Panc1 (cell line): ENCODE measurements at regions not wholly inside any gene's neighbourhood (a gene's known extent, or its start where the extent isn't known, plus 50 kb on each side); places are given as distances from the start of the nearest gene placed in this dataset.

Source experiments
- ATAC-seq: fragments of 200-7000 bp; cut with Tn5 transposase; 2 replicates; pipeline ENCODE4 v1.9.1; 2020; ENCODE audit warnings: mild to moderate bottlenecking, moderate library complexity
- BruUV-seq: library from RNA; stranded (reverse); fragments of 400-500 nt; replicated peaks from 2 replicates; lab custom pipeline; 2021; lab: Mats Ljungman, UMichigan
- CTCF ChIA-PET: fragments of 300-600 bp; sonication (Branson Sonifier 250); formaldehyde crosslinking; loops from one replicate; lab custom pipeline; 2022; ENCODE audit warnings: antibody characterized with exemption; lab: Charles Lee
- POLR2A ChIA-PET: fragments of 300-600 bp; sonication (Branson Sonifier 250); formaldehyde crosslinking; loops from one replicate; lab custom pipeline; 2022; ENCODE audit warnings: antibody characterized with exemption; lab: Charles Lee
- DNase-seq: peaks from one replicate; pipeline ENCODE4 v3.0.0-alpha.2; 2010; ENCODE audit warnings: low read depth, low spot score
- H3K27ac ChIP-seq: 2 replicates; pipeline ENCODE4 v1.5.1; 2011; ENCODE audit warnings: mild to moderate bottlenecking, low read length, inconsistent platforms
- H3K27me3 ChIP-seq: fragments of 200-500 bp; sonication (Bioruptor generic); 2 replicates; pipeline ENCODE4 v1.6.0; 2014; ENCODE audit warnings: low read length, inconsistent platforms; ENCODE audit not compliant: control insufficient read depth, insufficient read depth
- H3K36me3 ChIP-seq: fragments of 200-500 bp; sonication (Bioruptor generic); 2 replicates; pipeline ENCODE4 v1.5.1; 2014; ENCODE audit warnings: inconsistent platforms, mild to moderate bottlenecking, low read length, moderate library complexity; ENCODE audit not compliant: control insufficient read depth, insufficient read depth
- H3K4me1 ChIP-seq: 2 replicates; pipeline ENCODE4 v1.5.1; 2011; ENCODE audit warnings: inconsistent platforms, mild to moderate bottlenecking, low read length, moderate library complexity; ENCODE audit not compliant: control insufficient read depth, insufficient read depth
- H3K4me3 ChIP-seq, 2 experiments: 2 replicates each; pipeline ENCODE4 v1.5.1; 2011 to 2012; ENCODE audit warnings: low read depth in 2 of 2, low read length in 2 of 2, mild to moderate bottlenecking in 2 of 2, inconsistent platforms in 1 of 2, moderate library complexity in 1 of 2
- H3K9me3 ChIP-seq: fragments of 200-500 bp; sonication (Bioruptor generic); 2 replicates; pipeline ENCODE4 v1.5.1; 2014; ENCODE audit warnings: low read depth, mild to moderate bottlenecking, inconsistent platforms, low read length, moderate library complexity; ENCODE audit not compliant: control insufficient read depth, insufficient read depth
- POLR2AphosphoS5 ChIP-seq: IDR thresholded peaks from 2 replicates; pipeline ENCODE4 v1.6.1; 2012; ENCODE audit warnings: mild to moderate bottlenecking, low read depth, low read length, moderate library complexity
- REST ChIP-seq, 2 experiments: IDR thresholded peaks; 2 replicates each; pipeline ENCODE4 v1.6.1; 2011 to 2012; ENCODE audit warnings: low read depth in 2 of 2, control low read depth in 1 of 2, low read length in 1 of 2, mild to moderate bottlenecking in 1 of 2, moderate library complexity in 1 of 2; ENCODE audit not compliant: insufficient read depth in 1 of 2
- SIN3A ChIP-seq: IDR thresholded peaks from 2 replicates; pipeline ENCODE4 v1.6.1; 2012; ENCODE audit warnings: low read depth, mild to moderate bottlenecking, low read length, moderate library complexity, borderline replicate concordance; ENCODE audit not compliant: insufficient read depth
- TCF7L2 ChIP-seq: IDR thresholded peaks from 2 replicates; pipeline ENCODE4 v1.6.1; 2011; ENCODE audit warnings: mild to moderate bottlenecking, low read depth, low read length, inconsistent platforms
- in situ Hi-C: cut with HindIII; loops from 2 replicates; pipeline ENCODE4 v1.10.0; 2016; ENCODE audit warnings: low sequenced_read_pairs, low pct_unique_long_range_greater_than_20kb
- intact Hi-C: fragments of 100-400 bp; cut with micrococcal nuclease; formaldehyde crosslinking; loops from one replicate; pipeline ENCODE4 v1.10.0; 2022; ENCODE audit not compliant: unreplicated experiment
- TF ChIP-seq, protein P1 (sequence below): fragments of 450-650 bp; IDR thresholded peaks from 2 replicates; pipeline ENCODE4 v1.5.1; 2017; ENCODE audit warnings: mild to moderate bottlenecking

GRCh38 chr2:204152616-204153015 lies 216.1 kb downstream of the ICOS start:
- TF ChIP-seq, protein P1, sequence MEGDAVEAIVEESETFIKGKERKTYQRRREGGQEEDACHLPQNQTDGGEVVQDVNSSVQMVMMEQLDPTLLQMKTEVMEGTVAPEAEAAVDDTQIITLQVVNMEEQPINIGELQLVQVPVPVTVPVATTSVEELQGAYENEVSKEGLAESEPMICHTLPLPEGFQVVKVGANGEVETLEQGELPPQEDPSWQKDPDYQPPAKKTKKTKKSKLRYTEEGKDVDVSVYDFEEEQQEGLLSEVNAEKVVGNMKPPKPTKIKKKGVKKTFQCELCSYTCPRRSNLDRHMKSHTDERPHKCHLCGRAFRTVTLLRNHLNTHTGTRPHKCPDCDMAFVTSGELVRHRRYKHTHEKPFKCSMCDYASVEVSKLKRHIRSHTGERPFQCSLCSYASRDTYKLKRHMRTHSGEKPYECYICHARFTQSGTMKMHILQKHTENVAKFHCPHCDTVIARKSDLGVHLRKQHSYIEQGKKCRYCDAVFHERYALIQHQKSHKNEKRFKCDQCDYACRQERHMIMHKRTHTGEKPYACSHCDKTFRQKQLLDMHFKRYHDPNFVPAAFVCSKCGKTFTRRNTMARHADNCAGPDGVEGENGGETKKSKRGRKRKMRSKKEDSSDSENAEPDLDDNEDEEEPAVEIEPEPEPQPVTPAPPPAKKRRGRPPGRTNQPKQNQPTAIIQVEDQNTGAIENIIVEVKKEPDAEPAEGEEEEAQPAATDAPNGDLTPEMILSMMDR = no peak
- no peak for TF ChIP-seq SIN3A
- TF ChIP-seq TCF7L2 = no peak
- TF ChIP-seq POLR2AphosphoS5 = no peak
- TF ChIP-seq REST (IDR thresholded peaks at IDR 0.05; ENCODE audit: insufficient read depth in 1 of 2, low read depth in 2 of 2, low read length in 1 of 2) = no peak
- Histone ChIP-seq H3K9me3 (no peaks in the 10 kb centered on the region), H3K27ac (no peak overlapping the region), H3K4me3 (no peak overlapping the region), H3K27me3 (peaks cover 5% of the 10 kb centered on the region; the same call in 1 of the 2 replicates), H3K4me1 (no peaks in the 10 kb centered on the region), H3K36me3 (no peaks in the 10 kb centered on the region)
- CTCF ChIA-PET = no interaction called here
- in situ Hi-C loops = no loop called here
- no peak for ATAC-seq
- no peak for DNase-seq
- POLR2A ChIA-PET = no interaction called here
- intact Hi-C loops = no loop called here
- no TSS peak for BruUV-seq

DNA sequence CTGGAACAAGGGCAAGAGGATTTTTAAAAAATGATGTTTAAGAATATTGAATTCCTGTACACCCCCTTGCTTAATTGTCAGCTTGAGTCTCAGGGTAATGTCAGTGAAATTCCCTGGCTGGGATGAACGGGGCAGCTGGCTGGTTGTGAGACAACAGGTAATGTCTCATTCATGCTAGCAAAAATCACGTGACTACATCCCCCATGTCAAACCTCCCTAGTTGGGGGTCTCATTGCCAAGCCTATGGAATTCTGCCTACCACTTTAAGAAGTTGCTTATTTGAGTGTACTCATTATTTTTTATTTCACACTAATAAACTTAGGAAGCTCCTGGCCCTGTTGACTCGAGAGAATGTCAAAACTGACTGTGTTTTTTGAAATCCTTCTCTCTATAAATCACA lies 218.3 kb downstream of the ICOS start:
- TF ChIP-seq, protein P1 = no peak
- TF ChIP-seq POLR2AphosphoS5 (no peak), TCF7L2 (no peak), SIN3A (no peak), REST (IDR thresholded peaks at IDR 0.05; ENCODE audit: insufficient read depth in 1 of 2, low read depth in 2 of 2, low read length in 1 of 2) (no peak)
- no peaks in the 10 kb centered on the region for H3K4me1 ChIP-seq
- ChIA-PET CTCF (no interaction called here), POLR2A (no interaction called here)
- no peaks in the 10 kb centered on the region for H3K9me3 ChIP-seq
- intact Hi-C loops (no loop called here), in situ Hi-C loops (no loop called here)
- DNase-seq (no peak), ATAC-seq (no peak)
- H3K27ac ChIP-seq = no peak overlapping the region
- no peak overlapping the region for H3K4me3 ChIP-seq
- H3K27me3 ChIP-seq = no peaks in the 10 kb centered on the region
- H3K36me3 ChIP-seq = no peaks in the 10 kb centered on the region
- BruUV-seq = no TSS peak
